A673 (cell line): ENCODE measurements at regions not wholly inside any gene's neighbourhood (a gene's known extent, or its start where the extent isn't known, plus 50 kb on each side); places are given as distances from the start of the nearest gene placed in this dataset.
"Not testable (repeated sequence)": the region's sequence is repeated elsewhere in the genome, so short reads cannot be mapped to it uniquely, and the experiment has no call there.

Experiments used
- CTCF ChIP-seq: fragments of 300-800, 200-600 bp; sonication (generic); conservative IDR thresholded peaks from 2 replicates; pipeline ENCODE4 v1.5.1; 2017; ENCODE audit warnings: low read depth, mild to moderate bottlenecking, antibody characterized with exemption, low read length, moderate library complexity, mixed read lengths
- EZH2 ChIP-seq: fragments of 200-600 bp; sonication (generic); IDR thresholded peaks from 2 replicates; pipeline ENCODE4 v1.6.1; 2017; ENCODE audit warnings: borderline replicate concordance, low read depth, mild to moderate bottlenecking, mixed read lengths, antibody characterized with exemption, low read length; ENCODE audit not compliant: poor library complexity, severe bottlenecking

GRCh38 chr5:79902571-79902970 lies 88.5 kb downstream of the MTX3 start:
- not testable (repeated sequence) for TF ChIP-seq CTCF, EZH2
